ENCODE measurements at regions not wholly inside any gene's neighbourhood (a gene's known extent, or its start where the extent isn't known, plus 50 kb on each side); places are given as distances from the start of the nearest gene placed in this dataset.

DNA sequence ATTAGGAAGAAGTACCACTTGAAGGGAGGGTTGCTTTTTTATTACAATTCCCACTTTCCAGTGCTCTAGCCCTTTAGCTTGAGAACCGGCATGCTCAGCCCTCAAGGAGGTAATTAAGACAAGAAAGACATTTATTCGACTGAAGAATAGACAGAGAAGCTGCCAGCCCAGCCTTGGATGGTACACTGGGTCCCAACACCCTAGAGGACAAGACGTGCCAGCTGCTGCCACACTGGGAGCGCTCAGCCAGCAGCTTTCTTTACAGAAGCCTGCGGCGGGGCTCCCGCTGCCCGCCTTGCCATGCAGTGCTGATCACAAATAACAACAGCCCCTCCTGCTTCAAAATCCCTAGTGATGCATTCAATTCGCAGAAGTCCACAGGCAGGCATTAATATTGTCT is 746.3 kb upstream of the RAB6C start:
- CTCF ChIA-PET, result interaction anchor here (1.0 kb wide), 1 partner anchor 20 kb away, joined by 4 read pairs; no protein-coding TSS in a partner anchor
- no peaks in the 10 kb centered on the region for H3K4me1 Mint-ChIP-seq
- H3K27me3 Mint-ChIP-seq (ENCODE audit: low read depth), result no peaks in the 10 kb centered on the region

DNA sequence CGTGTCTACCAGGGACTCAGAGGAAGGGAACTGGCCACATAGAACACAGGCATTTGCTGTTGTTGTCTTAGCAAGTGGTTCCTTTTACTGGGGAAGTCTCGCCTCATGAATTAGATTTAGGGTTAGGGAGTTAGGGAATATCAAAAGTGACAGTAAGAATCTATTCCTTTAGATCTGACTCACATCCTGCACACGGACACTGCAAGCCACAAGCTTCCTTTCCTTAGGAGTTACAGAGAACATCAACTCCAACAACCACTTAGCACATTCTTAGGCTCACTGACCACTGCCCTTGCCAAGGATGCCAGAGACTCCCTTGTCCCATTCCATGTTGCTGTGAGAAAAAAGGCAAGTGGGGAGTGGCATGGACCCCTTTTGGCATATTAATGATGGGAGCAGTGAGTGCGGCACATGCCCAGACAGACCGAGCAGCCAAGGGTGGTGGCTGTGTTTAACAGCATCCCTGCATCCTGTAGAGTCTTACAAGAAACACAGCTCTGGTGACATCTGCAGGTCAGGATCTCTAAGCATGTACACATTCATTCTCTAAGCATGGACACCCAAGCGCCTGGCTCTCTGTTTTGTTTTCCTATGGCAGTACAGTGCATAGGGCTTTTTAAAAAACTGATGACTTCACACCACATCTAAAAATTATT is 745.6 kb upstream of the RAB6C start:
- no peaks in the 10 kb centered on the region for H3K27me3 Mint-ChIP-seq (ENCODE audit: low read depth)
- DNase-seq (ENCODE audit: low spot score) (no peak), ATAC-seq (peak; percentile 66)
- no peak overlapping the region for H3K27ac Mint-ChIP-seq
- peaks cover 25% of the 10 kb centered on the region for H3K9me3 Mint-ChIP-seq
- H3K4me3 Mint-ChIP-seq, result no peak overlapping the region
- peaks cover 5% of the 10 kb centered on the region for H3K36me3 Mint-ChIP-seq
- H3K4me1 Mint-ChIP-seq, result no peaks in the 10 kb centered on the region
- CTCF ChIA-PET, result interaction anchor here (1.0 kb wide), 1 partner anchor 20 kb away, joined by 4 read pairs; no protein-coding TSS in a partner anchor
- POLR2A ChIA-PET, result no interaction called here
- TF ChIP-seq, protein P1, sequence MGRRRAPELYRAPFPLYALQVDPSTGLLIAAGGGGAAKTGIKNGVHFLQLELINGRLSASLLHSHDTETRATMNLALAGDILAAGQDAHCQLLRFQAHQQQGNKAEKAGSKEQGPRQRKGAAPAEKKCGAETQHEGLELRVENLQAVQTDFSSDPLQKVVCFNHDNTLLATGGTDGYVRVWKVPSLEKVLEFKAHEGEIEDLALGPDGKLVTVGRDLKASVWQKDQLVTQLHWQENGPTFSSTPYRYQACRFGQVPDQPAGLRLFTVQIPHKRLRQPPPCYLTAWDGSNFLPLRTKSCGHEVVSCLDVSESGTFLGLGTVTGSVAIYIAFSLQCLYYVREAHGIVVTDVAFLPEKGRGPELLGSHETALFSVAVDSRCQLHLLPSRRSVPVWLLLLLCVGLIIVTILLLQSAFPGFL (CRISPR knock-in tag; IDR thresholded peaks at IDR 0.05; ENCODE audit: borderline replicate concordance), result no peak
- TF ChIP-seq, protein P2, sequence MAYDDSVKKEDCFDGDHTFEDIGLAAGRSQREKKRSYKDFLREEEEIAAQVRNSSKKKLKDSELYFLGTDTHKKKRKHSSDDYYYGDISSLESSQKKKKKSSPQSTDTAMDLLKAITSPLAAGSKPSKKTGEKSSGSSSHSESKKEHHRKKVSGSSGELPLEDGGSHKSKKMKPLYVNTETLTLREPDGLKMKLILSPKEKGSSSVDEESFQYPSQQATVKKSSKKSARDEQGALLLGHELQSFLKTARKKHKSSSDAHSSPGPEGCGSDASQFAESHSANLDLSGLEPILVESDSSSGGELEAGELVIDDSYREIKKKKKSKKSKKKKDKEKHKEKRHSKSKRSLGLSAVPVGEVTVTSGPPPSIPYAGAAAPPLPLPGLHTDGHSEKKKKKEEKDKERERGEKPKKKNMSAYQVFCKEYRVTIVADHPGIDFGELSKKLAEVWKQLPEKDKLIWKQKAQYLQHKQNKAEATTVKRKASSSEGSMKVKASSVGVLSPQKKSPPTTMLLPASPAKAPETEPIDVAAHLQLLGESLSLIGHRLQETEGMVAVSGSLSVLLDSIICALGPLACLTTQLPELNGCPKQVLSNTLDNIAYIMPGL (CRISPR knock-in tag; IDR thresholded peaks at IDR 0.05), result no peak
- TF ChIP-seq ZNF219 (CRISPR knock-in tag; IDR thresholded peaks at IDR 0.05; ENCODE audit: borderline replicate concordance) (no peak), ATF1 (CRISPR knock-in tag; IDR thresholded peaks at IDR 0.05) (no peak), RELA (CRISPR knock-in tag; IDR thresholded peaks at IDR 0.05; ENCODE audit: borderline replicate concordance) (no peak)
- TF ChIP-seq, protein P3, sequence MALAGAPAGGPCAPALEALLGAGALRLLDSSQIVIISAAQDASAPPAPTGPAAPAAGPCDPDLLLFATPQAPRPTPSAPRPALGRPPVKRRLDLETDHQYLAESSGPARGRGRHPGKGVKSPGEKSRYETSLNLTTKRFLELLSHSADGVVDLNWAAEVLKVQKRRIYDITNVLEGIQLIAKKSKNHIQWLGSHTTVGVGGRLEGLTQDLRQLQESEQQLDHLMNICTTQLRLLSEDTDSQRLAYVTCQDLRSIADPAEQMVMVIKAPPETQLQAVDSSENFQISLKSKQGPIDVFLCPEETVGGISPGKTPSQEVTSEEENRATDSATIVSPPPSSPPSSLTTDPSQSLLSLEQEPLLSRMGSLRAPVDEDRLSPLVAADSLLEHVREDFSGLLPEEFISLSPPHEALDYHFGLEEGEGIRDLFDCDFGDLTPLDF (CRISPR knock-in tag; IDR thresholded peaks at IDR 0.05), result no peak
- TF ChIP-seq, protein P4, sequence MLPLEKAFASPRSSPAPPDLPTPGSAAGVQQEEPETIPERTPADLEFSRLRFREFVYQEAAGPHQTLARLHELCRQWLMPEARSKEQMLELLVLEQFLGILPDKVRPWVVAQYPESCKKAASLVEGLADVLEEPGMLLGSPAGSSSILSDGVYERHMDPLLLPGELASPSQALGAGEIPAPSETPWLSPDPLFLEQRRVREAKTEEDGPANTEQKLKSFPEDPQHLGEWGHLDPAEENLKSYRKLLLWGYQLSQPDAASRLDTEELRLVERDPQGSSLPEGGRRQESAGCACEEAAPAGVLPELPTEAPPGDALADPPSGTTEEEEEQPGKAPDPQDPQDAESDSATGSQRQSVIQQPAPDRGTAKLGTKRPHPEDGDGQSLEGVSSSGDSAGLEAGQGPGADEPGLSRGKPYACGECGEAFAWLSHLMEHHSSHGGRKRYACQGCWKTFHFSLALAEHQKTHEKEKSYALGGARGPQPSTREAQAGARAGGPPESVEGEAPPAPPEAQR (CRISPR knock-in tag; IDR thresholded peaks at IDR 0.05), result no peak

More for the DNA sequence above, 746.3 kb upstream of the RAB6C start:
- H3K27ac Mint-ChIP-seq, result no peak overlapping the region
- H3K36me3 Mint-ChIP-seq, result peaks cover 5% of the 10 kb centered on the region
- ATAC-seq, result no peak
- DNase-seq (ENCODE audit: low spot score), result no peak
- TF ChIP-seq, protein P5, sequence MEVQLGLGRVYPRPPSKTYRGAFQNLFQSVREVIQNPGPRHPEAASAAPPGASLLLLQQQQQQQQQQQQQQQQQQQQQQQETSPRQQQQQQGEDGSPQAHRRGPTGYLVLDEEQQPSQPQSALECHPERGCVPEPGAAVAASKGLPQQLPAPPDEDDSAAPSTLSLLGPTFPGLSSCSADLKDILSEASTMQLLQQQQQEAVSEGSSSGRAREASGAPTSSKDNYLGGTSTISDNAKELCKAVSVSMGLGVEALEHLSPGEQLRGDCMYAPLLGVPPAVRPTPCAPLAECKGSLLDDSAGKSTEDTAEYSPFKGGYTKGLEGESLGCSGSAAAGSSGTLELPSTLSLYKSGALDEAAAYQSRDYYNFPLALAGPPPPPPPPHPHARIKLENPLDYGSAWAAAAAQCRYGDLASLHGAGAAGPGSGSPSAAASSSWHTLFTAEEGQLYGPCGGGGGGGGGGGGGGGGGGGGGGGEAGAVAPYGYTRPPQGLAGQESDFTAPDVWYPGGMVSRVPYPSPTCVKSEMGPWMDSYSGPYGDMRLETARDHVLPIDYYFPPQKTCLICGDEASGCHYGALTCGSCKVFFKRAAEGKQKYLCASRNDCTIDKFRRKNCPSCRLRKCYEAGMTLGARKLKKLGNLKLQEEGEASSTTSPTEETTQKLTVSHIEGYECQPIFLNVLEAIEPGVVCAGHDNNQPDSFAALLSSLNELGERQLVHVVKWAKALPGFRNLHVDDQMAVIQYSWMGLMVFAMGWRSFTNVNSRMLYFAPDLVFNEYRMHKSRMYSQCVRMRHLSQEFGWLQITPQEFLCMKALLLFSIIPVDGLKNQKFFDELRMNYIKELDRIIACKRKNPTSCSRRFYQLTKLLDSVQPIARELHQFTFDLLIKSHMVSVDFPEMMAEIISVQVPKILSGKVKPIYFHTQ (CRISPR knock-in tag; IDR thresholded peaks at IDR 0.05), result no peak
- TF ChIP-seq, protein P2 (CRISPR knock-in tag; IDR thresholded peaks at IDR 0.05), result no peak
- no peak for TF ChIP-seq GABPB1 (CRISPR knock-in tag; IDR thresholded peaks at IDR 0.05)
- TF ChIP-seq GTF2I (CRISPR knock-in tag; conservative IDR thresholded peaks at IDR 0.05), result no peak
- TF ChIP-seq, protein P6, sequence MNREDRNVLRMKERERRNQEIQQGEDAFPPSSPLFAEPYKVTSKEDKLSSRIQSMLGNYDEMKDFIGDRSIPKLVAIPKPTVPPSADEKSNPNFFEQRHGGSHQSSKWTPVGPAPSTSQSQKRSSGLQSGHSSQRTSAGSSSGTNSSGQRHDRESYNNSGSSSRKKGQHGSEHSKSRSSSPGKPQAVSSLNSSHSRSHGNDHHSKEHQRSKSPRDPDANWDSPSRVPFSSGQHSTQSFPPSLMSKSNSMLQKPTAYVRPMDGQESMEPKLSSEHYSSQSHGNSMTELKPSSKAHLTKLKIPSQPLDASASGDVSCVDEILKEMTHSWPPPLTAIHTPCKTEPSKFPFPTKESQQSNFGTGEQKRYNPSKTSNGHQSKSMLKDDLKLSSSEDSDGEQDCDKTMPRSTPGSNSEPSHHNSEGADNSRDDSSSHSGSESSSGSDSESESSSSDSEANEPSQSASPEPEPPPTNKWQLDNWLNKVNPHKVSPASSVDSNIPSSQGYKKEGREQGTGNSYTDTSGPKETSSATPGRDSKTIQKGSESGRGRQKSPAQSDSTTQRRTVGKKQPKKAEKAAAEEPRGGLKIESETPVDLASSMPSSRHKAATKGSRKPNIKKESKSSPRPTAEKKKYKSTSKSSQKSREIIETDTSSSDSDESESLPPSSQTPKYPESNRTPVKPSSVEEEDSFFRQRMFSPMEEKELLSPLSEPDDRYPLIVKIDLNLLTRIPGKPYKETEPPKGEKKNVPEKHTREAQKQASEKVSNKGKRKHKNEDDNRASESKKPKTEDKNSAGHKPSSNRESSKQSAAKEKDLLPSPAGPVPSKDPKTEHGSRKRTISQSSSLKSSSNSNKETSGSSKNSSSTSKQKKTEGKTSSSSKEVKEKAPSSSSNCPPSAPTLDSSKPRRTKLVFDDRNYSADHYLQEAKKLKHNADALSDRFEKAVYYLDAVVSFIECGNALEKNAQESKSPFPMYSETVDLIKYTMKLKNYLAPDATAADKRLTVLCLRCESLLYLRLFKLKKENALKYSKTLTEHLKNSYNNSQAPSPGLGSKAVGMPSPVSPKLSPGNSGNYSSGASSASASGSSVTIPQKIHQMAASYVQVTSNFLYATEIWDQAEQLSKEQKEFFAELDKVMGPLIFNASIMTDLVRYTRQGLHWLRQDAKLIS (CRISPR knock-in tag; IDR thresholded peaks at IDR 0.05; ENCODE audit: borderline replicate concordance), result no peak
- TF ChIP-seq ZNF138 (CRISPR knock-in tag; conservative IDR thresholded peaks at IDR 0.05), result no peak
- TF ChIP-seq GRHL2 (CRISPR knock-in tag; IDR thresholded peaks at IDR 0.05; ENCODE audit: insufficient replicate concordance, severe bottlenecking), result no peak
- TF ChIP-seq ZBTB21 (CRISPR knock-in tag; IDR thresholded peaks at IDR 0.05; ENCODE audit: borderline replicate concordance), result no peak
- no peak for TF ChIP-seq SP1 (CRISPR knock-in tag; conservative IDR thresholded peaks at IDR 0.05)
- TF ChIP-seq, protein P3 (CRISPR knock-in tag; IDR thresholded peaks at IDR 0.05), result no peak
- H3K4me3 Mint-ChIP-seq, result no peak overlapping the region
- POLR2A ChIA-PET, result no interaction called here
- H3K9me3 Mint-ChIP-seq, result peaks cover 24% of the 10 kb centered on the region
